Activated T-cell treated with anti-CD3 and anti-CD28 coated beads, Interleukin-2, amount 50 U/mL, for 24 hours (primary cell): ENCODE measurements at regions not wholly inside any gene's neighbourhood (a gene's known extent, or its start where the extent isn't known, plus 50 kb on each side); places are given as distances from the start of the nearest gene placed in this dataset.

Source experiments
- DNase-seq: peaks from one replicate; pipeline ENCODE4 v3.0.0-alpha.2; 2020
- H3K27ac Mint-ChIP-seq: 2 replicates; pipeline ENCODE4 v1.8.0; 2020; ENCODE audit warnings: mild to moderate bottlenecking, mixed read lengths
- H3K27me3 Mint-ChIP-seq: 2 replicates; pipeline ENCODE4 v1.8.0; 2020; ENCODE audit warnings: mixed read lengths
- H3K36me3 Mint-ChIP-seq: 2 replicates; pipeline ENCODE4 v1.8.0; 2020; ENCODE audit warnings: low read depth, mixed read lengths
- H3K4me1 Mint-ChIP-seq: 2 replicates; pipeline ENCODE4 v1.8.0; 2020; ENCODE audit warnings: low read depth, mixed read lengths
- H3K4me3 Mint-ChIP-seq: 2 replicates; pipeline ENCODE4 v1.8.0; 2020; ENCODE audit warnings: mild to moderate bottlenecking, moderate library complexity, mixed read lengths
- H3K9me3 Mint-ChIP-seq: 2 replicates; pipeline ENCODE4 v1.8.0; 2020; ENCODE audit warnings: mixed read lengths

- H3K27ac Mint-ChIP-seq: no peak overlapping the region
These were observed 255.5 kb upstream of the TGFBR2 start for GRCh38 chr3:30350901-30351300.

GRCh38 chr3:30352410-30353318 is 253.7 kb upstream of the TGFBR2 start:
- Mint-ChIP-seq H3K27me3 (no peaks in the 10 kb centered on the region), H3K4me3 (no peak overlapping the region), H3K4me1 (peaks cover 93% of the 10 kb centered on the region), H3K9me3 (no peaks in the 10 kb centered on the region), H3K36me3 (no peaks in the 10 kb centered on the region), H3K27ac (peak overlapping the region; percentile 9)
- no peak for DNase-seq

More at GRCh38 chr3:30350901-30351300, 255.5 kb upstream of the TGFBR2 start:
- Mint-ChIP-seq H3K4me1 (peaks cover 96% of the 10 kb centered on the region), H3K4me3 (no peak overlapping the region), H3K36me3 (no peaks in the 10 kb centered on the region), H3K27me3 (no peaks in the 10 kb centered on the region), H3K9me3 (no peaks in the 10 kb centered on the region)
- no peak for DNase-seq

GRCh38 chr3:30353711-30354467 is 252.5 kb upstream of the TGFBR2 start:
- Mint-ChIP-seq H3K4me3 (peak overlapping the region; percentile 11), H3K36me3 (no peaks in the 10 kb centered on the region), H3K4me1 (peaks cover 86% of the 10 kb centered on the region), H3K27me3 (no peaks in the 10 kb centered on the region), H3K27ac (peak overlapping the region; percentile 74), H3K9me3 (no peaks in the 10 kb centered on the region)
- DNase-seq: no peak

- H3K9me3 Mint-ChIP-seq: no peaks in the 10 kb centered on the region
- no peak overlapping the region for H3K4me3 Mint-ChIP-seq
- H3K27me3 Mint-ChIP-seq: no peaks in the 10 kb centered on the region
- H3K27ac Mint-ChIP-seq: peak overlapping the region; percentile 70
- DNase-seq: no peak
- H3K4me1 Mint-ChIP-seq: peaks cover 80% of the 10 kb centered on the region
- no peaks in the 10 kb centered on the region for H3K36me3 Mint-ChIP-seq
These were observed 251.9 kb upstream of the TGFBR2 start for GRCh38 chr3:30354513-30354912.

- no peak for DNase-seq
- H3K27ac Mint-ChIP-seq: peak overlapping the region; percentile 24
- H3K4me3 Mint-ChIP-seq: no peak overlapping the region
These were observed 251.4 kb upstream of the TGFBR2 start for GRCh38 chr3:30354972-30355371.

GRCh38 chr3:30355622-30356021 is 250.8 kb upstream of the TGFBR2 start:
- Mint-ChIP-seq H3K4me1 (peaks cover 71% of the 10 kb centered on the region), H3K27me3 (no peaks in the 10 kb centered on the region), H3K36me3 (no peaks in the 10 kb centered on the region), H3K4me3 (no peak overlapping the region), H3K27ac (no peak overlapping the region), H3K9me3 (no peaks in the 10 kb centered on the region)
- no peak for DNase-seq

More at GRCh38 chr3:30354972-30355371, 251.4 kb upstream of the TGFBR2 start:
- no peaks in the 10 kb centered on the region for H3K36me3 Mint-ChIP-seq
- no peaks in the 10 kb centered on the region for H3K9me3 Mint-ChIP-seq
- H3K27me3 Mint-ChIP-seq: no peaks in the 10 kb centered on the region
- peaks cover 76% of the 10 kb centered on the region for H3K4me1 Mint-ChIP-seq

GRCh38 chr3:30356866-30357753 is 249.3 kb upstream of the TGFBR2 start:
- Mint-ChIP-seq H3K27me3 (no peaks in the 10 kb centered on the region), H3K36me3 (no peaks in the 10 kb centered on the region), H3K9me3 (no peaks in the 10 kb centered on the region), H3K4me1 (peaks cover 57% of the 10 kb centered on the region), H3K4me3 (no peak overlapping the region), H3K27ac (no peak overlapping the region)
- no peak for DNase-seq

- Mint-ChIP-seq H3K9me3 (no peaks in the 10 kb centered on the region), H3K4me3 (no peak overlapping the region), H3K4me1 (peaks cover 49% of the 10 kb centered on the region), H3K36me3 (no peaks in the 10 kb centered on the region), H3K27me3 (no peaks in the 10 kb centered on the region), H3K27ac (no peak overlapping the region)
- DNase-seq: no peak
These were observed 248.5 kb upstream of the TGFBR2 start for GRCh38 chr3:30357897-30358296.

GRCh38 chr3:30358871-30359270 is 247.5 kb upstream of the TGFBR2 start:
- Mint-ChIP-seq H3K4me1 (peaks cover 42% of the 10 kb centered on the region), H3K27ac (no peak overlapping the region), H3K36me3 (no peaks in the 10 kb centered on the region), H3K4me3 (no peak overlapping the region), H3K27me3 (no peaks in the 10 kb centered on the region), H3K9me3 (no peaks in the 10 kb centered on the region)
- no peak for DNase-seq

GRCh38 chr3:30368978-30369377 is 237.4 kb upstream of the TGFBR2 start:
- Mint-ChIP-seq H3K27me3 (no peaks in the 10 kb centered on the region), H3K27ac (no peak overlapping the region), H3K4me1 (peaks cover 3% of the 10 kb centered on the region), H3K36me3 (no peaks in the 10 kb centered on the region), H3K9me3 (peaks cover 5% of the 10 kb centered on the region), H3K4me3 (no peak overlapping the region)
- DNase-seq: no peak

- Mint-ChIP-seq H3K27me3 (no peaks in the 10 kb centered on the region), H3K9me3 (peaks cover 5% of the 10 kb centered on the region), H3K27ac (no peak overlapping the region), H3K36me3 (no peaks in the 10 kb centered on the region), H3K4me1 (peaks cover 3% of the 10 kb centered on the region), H3K4me3 (no peak overlapping the region)
- no peak for DNase-seq
These were observed 235.6 kb upstream of the TGFBR2 start for GRCh38 chr3:30370681-30371271.

- no peaks in the 10 kb centered on the region for H3K9me3 Mint-ChIP-seq
- no peak for DNase-seq
- H3K27me3 Mint-ChIP-seq: no peaks in the 10 kb centered on the region
These were observed 233.6 kb upstream of the TGFBR2 start for GRCh38 chr3:30372837-30373236.

GRCh38 chr3:30384546-30385072 is 221.8 kb upstream of the TGFBR2 start:
- H3K9me3 Mint-ChIP-seq: peaks cover 11% of the 10 kb centered on the region
- no peak overlapping the region for H3K27ac Mint-ChIP-seq
- no peaks in the 10 kb centered on the region for H3K36me3 Mint-ChIP-seq
- no peaks in the 10 kb centered on the region for H3K27me3 Mint-ChIP-seq
- no peaks in the 10 kb centered on the region for H3K4me1 Mint-ChIP-seq
- no peak for DNase-seq
- no peak overlapping the region for H3K4me3 Mint-ChIP-seq

More at GRCh38 chr3:30372837-30373236, 233.6 kb upstream of the TGFBR2 start:
- no peak overlapping the region for H3K27ac Mint-ChIP-seq
- no peaks in the 10 kb centered on the region for H3K36me3 Mint-ChIP-seq
- peaks cover 3% of the 10 kb centered on the region for H3K4me1 Mint-ChIP-seq
- H3K4me3 Mint-ChIP-seq: no peak overlapping the region

- no peak for DNase-seq
- H3K36me3 Mint-ChIP-seq: no peaks in the 10 kb centered on the region
- peaks cover 4% of the 10 kb centered on the region for H3K9me3 Mint-ChIP-seq
- no peaks in the 10 kb centered on the region for H3K4me1 Mint-ChIP-seq
- H3K27me3 Mint-ChIP-seq: no peaks in the 10 kb centered on the region
- no peak overlapping the region for H3K27ac Mint-ChIP-seq
- no peak overlapping the region for H3K4me3 Mint-ChIP-seq
These were observed 213.3 kb upstream of the TGFBR2 start for GRCh38 chr3:30393079-30393478.
